HG03064 (cell line): ENCODE measurements at regions not wholly inside any gene's neighbourhood (a gene's known extent, or its start where the extent isn't known, plus 50 kb on each side); places are given as distances from the start of the nearest gene placed in this dataset.
A peak's percentile ranks its signal among the peaks of the same experiment; 100 is the strongest.

Experiments
- ATAC-seq: cut with Tn5 transposase; IDR thresholded peaks from one replicate; pipeline ENCODE4 v1.9.1; 2021; ENCODE audit warnings: low read depth; ENCODE audit not compliant: unreplicated experiment

GRCh38 chr2:118255771-118256372 is 167.6 kb downstream of the INSIG2 start:
- no peak for ATAC-seq

GRCh38 chr2:118255301-118255700 is 167.0 kb downstream of the INSIG2 start:
- no peak for ATAC-seq

- ATAC-seq = no peak
Measured at GRCh38 chr2:118254116-118254515, 165.8 kb downstream of the INSIG2 start.

- no peak for ATAC-seq
Measured at GRCh38 chr2:118251427-118251826, 163.2 kb downstream of the INSIG2 start.

- ATAC-seq = no peak
Measured at GRCh38 chr2:118250463-118250862, 162.2 kb downstream of the INSIG2 start.

- peak; percentile 17 for ATAC-seq
Measured at GRCh38 chr2:118250001-118250400, 161.7 kb downstream of the INSIG2 start.

- ATAC-seq = peak; percentile 61
Measured at GRCh38 chr2:118249531-118249930, 161.3 kb downstream of the INSIG2 start.

GRCh38 chr2:118246726-118247125 is 158.5 kb downstream of the INSIG2 start:
- no peak for ATAC-seq

GRCh38 chr2:118246079-118246478 is 157.8 kb downstream of the INSIG2 start:
- no peak for ATAC-seq

- ATAC-seq = no peak
Measured at GRCh38 chr2:118244686-118245085, 156.4 kb downstream of the INSIG2 start.

GRCh38 chr2:118243031-118243430 is 154.8 kb downstream of the INSIG2 start:
- no peak for ATAC-seq

- ATAC-seq = peak; percentile 83
Measured at GRCh38 chr2:118242216-118242615, 153.9 kb downstream of the INSIG2 start.

- ATAC-seq = no peak
Measured at GRCh38 chr2:118241128-118241527, 152.9 kb downstream of the INSIG2 start.

- no peak for ATAC-seq
Measured at GRCh38 chr2:118240276-118240675, 152.0 kb downstream of the INSIG2 start.

GRCh38 chr2:118239284-118239683 is 151.0 kb downstream of the INSIG2 start:
- no peak for ATAC-seq

GRCh38 chr2:118237451-118237850 is 149.2 kb downstream of the INSIG2 start:
- no peak for ATAC-seq

GRCh38 chr2:118232796-118233195 is 144.5 kb downstream of the INSIG2 start:
- ATAC-seq = no peak

- ATAC-seq = no peak
Measured at GRCh38 chr2:118232391-118232790, 144.1 kb downstream of the INSIG2 start.

- no peak for ATAC-seq
Measured at GRCh38 chr2:118231759-118232158, 143.5 kb downstream of the INSIG2 start.

- no peak for ATAC-seq
Measured at GRCh38 chr2:118227698-118228508, 139.6 kb downstream of the INSIG2 start.

GRCh38 chr2:118225666-118226065 is 137.4 kb downstream of the INSIG2 start:
- ATAC-seq = no peak

GRCh38 chr2:118224895-118225311 is 136.6 kb downstream of the INSIG2 start:
- ATAC-seq = no peak
